ENCODE measurements at regions not wholly inside any gene's neighbourhood (a gene's known extent, or its start where the extent isn't known, plus 50 kb on each side); places are given as distances from the start of the nearest gene placed in this dataset.

DNA sequence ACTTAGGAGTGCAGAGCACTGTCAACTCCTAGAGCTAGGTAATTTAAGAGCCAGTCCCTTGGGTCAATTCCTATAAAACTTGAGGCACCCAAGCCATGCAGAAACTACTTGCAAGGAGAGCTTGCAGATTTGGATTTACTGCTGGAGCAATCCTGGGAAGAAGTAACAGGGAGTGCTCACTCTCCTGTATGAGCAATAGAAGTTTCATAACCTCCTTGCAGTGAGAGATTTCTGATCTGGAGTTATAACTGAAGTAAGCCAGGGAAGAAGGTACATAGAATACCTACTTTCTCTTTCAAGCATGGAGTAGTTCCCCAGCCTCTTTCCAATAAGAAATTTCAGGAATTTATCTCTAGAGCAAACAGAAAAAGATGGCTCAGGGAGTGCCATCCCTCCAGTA lies 650.1 kb upstream of the USP15 start:
- no peak overlapping the region for H3K4me3 ChIP-seq (ENCODE audit: low read depth, low read length)
- DNase-seq (ENCODE audit: low read depth), result no peak
- TF ChIP-seq, protein P1, sequence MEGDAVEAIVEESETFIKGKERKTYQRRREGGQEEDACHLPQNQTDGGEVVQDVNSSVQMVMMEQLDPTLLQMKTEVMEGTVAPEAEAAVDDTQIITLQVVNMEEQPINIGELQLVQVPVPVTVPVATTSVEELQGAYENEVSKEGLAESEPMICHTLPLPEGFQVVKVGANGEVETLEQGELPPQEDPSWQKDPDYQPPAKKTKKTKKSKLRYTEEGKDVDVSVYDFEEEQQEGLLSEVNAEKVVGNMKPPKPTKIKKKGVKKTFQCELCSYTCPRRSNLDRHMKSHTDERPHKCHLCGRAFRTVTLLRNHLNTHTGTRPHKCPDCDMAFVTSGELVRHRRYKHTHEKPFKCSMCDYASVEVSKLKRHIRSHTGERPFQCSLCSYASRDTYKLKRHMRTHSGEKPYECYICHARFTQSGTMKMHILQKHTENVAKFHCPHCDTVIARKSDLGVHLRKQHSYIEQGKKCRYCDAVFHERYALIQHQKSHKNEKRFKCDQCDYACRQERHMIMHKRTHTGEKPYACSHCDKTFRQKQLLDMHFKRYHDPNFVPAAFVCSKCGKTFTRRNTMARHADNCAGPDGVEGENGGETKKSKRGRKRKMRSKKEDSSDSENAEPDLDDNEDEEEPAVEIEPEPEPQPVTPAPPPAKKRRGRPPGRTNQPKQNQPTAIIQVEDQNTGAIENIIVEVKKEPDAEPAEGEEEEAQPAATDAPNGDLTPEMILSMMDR (IDR thresholded peaks at IDR 0.05; ENCODE audit: low read depth, low read length, missing control alignments), result no peak

DNA sequence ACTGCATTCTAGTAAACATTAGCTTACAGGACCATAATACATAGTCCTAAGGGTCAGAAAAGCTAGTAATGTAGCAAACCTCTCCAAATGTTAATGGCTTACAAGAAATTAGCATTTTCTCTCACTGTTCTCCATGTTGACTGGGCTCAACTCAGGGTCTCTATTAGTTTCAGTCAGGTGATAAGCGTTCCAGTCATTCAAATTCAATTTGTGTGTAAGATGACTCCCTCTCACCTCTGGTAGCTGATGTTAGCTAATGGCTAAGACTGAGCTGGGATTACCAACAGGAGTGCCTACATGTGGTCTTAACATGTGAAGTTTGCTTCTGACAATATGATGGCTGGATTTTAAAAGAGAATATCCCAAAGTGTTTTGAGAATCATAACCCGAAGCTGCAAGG lies 630.5 kb upstream of the USP15 start:
- no peak overlapping the region for H3K4me3 ChIP-seq (ENCODE audit: low read depth, low read length)
- TF ChIP-seq, protein P1 (IDR thresholded peaks at IDR 0.05; ENCODE audit: low read depth, low read length, missing control alignments), result no peak
- DNase-seq (ENCODE audit: low read depth), result no peak

GRCh38 chr12:61646639-61647038 lies 613.6 kb upstream of the USP15 start:
- TF ChIP-seq, protein P1 (IDR thresholded peaks at IDR 0.05; ENCODE audit: low read depth, low read length, missing control alignments), result no peak
- H3K4me3 ChIP-seq (ENCODE audit: low read depth, low read length), result no peak overlapping the region
- DNase-seq (ENCODE audit: low read depth), result no peak

DNA sequence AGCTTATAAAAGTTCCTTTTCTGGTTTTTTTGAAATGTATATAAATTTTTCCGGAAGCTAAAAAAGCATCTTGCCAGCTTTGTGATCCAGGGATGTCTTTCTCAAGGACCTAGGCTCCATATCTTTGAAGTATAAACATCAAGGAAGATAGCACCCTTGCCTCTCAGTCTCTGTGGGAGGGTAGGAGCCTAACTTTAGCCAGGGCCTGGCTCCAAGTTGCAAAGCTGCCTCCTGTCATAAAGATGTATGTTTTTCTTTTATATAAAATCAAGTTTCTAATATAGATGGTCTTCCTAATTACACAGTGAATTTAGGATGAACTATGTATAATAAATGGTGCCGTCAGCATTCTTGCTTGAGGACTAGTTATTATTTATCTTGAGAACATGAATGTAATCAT lies 612.6 kb upstream of the USP15 start:
- no peak overlapping the region for H3K4me3 ChIP-seq (ENCODE audit: low read depth, low read length)
- DNase-seq (ENCODE audit: low read depth), result no peak
- TF ChIP-seq, protein P1 (IDR thresholded peaks at IDR 0.05; ENCODE audit: low read depth, low read length, missing control alignments), result no peak

DNA sequence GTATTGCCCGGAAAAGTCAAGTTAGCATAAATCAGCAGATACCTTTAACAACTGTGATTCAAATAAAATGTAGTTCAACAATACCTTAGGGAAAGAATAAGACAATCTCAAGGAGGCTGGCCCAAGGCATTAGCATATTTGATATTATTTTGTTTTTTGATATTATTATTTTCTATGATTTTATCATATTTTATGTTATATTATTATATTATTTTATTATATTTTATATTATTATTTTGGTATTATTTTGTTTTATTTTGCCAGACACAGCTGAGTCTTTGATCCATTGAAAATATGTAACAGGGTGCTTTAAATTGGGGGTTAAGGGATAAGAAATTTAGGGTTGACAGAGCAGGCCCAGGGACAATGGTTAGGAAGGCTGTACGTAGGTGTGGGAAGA lies 607.9 kb upstream of the USP15 start:
- TF ChIP-seq, protein P1 (IDR thresholded peaks at IDR 0.05; ENCODE audit: low read depth, low read length, missing control alignments), result no peak
- DNase-seq (ENCODE audit: low read depth), result no peak
- no peak overlapping the region for H3K4me3 ChIP-seq (ENCODE audit: low read depth, low read length)

DNA sequence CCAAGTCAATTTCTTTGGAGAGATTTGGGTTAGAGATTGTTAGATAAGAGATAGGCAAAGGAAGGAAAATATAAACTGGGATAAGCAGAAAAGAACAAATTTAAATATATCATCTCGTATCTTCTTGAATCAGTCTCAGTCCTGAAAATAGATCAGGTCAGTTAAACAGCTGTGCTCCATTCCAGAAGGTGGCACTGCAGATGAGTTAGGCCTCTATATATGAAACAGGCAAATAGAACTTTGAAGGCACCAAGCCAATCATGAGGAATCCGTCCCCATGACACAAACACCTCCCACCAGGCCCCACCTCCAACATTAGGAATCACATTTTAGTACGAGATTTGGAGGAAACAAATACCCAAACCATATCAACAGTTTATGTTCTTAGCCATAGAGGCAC lies 605.5 kb upstream of the USP15 start:
- TF ChIP-seq, protein P1 (IDR thresholded peaks at IDR 0.05; ENCODE audit: low read depth, low read length, missing control alignments), result no peak
- no peak for DNase-seq (ENCODE audit: low read depth)
- no peak overlapping the region for H3K4me3 ChIP-seq (ENCODE audit: low read depth, low read length)

- TF ChIP-seq, protein P1 (IDR thresholded peaks at IDR 0.05; ENCODE audit: low read depth, low read length, missing control alignments), result no peak
- no peak overlapping the region for H3K4me3 ChIP-seq (ENCODE audit: low read depth, low read length)
- DNase-seq (ENCODE audit: low read depth), result no peak
Measured at GRCh38 chr12:61655241-61655640, 605.0 kb upstream of the USP15 start.
